ENCODE measurements at regions not wholly inside any gene's neighbourhood (a gene's known extent, or its start where the extent isn't known, plus 50 kb on each side); places are given as distances from the start of the nearest gene placed in this dataset.

DNA sequence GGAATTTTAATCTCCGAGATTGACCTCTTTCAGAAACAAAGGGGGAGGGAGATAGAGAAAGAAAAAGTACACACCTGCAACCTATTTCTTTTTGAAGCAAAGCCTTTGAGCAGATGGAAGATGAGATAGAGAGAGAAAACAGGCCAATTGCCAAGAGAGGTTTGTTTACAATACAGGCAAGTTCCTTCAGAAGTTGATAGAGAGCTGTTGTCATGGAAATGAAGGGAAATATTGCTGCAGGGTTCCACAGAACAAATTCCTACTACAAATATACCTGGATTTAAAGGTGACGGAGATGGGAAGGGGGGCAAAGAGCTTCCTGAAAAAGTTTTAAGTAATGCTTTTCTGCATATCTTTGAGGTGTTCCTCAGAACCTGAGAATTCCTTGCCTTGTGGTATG, 388.4 kb downstream of the NDFIP2 start:
- Histone ChIP-seq H3K27me3 (no peaks in the 10 kb centered on the region), H3K4me1 (no peaks in the 10 kb centered on the region; the same call in 1 of the 2 replicates), H3K9me3 (no peaks in the 10 kb centered on the region), H3K4me3 (ENCODE audit: low read depth, low read length) (no peak overlapping the region), H3K36me3 (no peaks in the 10 kb centered on the region)
- TF ChIP-seq, protein P1, sequence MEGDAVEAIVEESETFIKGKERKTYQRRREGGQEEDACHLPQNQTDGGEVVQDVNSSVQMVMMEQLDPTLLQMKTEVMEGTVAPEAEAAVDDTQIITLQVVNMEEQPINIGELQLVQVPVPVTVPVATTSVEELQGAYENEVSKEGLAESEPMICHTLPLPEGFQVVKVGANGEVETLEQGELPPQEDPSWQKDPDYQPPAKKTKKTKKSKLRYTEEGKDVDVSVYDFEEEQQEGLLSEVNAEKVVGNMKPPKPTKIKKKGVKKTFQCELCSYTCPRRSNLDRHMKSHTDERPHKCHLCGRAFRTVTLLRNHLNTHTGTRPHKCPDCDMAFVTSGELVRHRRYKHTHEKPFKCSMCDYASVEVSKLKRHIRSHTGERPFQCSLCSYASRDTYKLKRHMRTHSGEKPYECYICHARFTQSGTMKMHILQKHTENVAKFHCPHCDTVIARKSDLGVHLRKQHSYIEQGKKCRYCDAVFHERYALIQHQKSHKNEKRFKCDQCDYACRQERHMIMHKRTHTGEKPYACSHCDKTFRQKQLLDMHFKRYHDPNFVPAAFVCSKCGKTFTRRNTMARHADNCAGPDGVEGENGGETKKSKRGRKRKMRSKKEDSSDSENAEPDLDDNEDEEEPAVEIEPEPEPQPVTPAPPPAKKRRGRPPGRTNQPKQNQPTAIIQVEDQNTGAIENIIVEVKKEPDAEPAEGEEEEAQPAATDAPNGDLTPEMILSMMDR (IDR thresholded peaks at IDR 0.05; ENCODE audit: low read depth, low read length): no peak
- DNase-seq: no peak

DNA sequence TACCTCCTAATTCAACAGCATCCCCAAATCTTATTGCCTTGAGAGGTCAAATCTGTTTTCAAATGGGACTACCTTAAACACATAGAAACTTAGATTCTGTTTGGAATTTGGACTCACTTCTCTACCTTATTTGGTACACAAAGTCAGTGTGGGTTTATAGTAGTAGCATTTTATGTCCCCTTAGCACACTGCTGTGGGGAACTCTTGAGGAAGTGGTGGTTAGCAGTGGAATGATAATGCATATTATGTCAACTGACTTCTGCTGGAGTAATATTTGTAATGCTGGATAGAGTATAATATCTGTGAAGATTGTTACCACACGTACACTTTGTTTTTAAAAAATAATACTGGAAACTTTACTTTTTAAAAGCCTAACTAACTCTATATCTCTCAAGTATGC, 386.3 kb downstream of the NDFIP2 start:
- H3K9me3 ChIP-seq: no peaks in the 10 kb centered on the region
- H3K27me3 ChIP-seq: no peaks in the 10 kb centered on the region
- TF ChIP-seq, protein P1 (IDR thresholded peaks at IDR 0.05; ENCODE audit: low read depth, low read length): no peak
- no peaks in the 10 kb centered on the region; the same call in 1 of the 2 replicates for H3K4me1 ChIP-seq
- H3K36me3 ChIP-seq: no peaks in the 10 kb centered on the region
- DNase-seq: no peak
- H3K4me3 ChIP-seq (ENCODE audit: low read depth, low read length): no peak overlapping the region

DNA sequence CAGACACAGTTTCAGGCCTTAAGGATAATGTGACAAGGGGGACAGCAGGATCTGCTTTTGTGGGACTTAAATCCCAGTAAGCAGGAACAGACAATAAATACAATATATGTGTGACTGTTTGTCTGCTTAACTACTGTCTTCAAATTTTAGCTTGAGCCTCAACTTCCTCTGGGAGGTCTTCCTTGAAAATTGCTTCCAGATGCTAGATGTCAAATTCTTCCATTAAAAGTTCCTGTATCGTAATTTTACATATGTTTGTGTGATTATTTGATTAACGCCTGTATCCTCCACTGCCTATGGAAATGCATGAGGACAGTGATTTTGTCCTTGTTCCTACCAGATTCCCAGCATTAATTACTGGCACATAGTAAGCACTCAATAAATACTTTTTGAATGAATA, 385.5 kb downstream of the NDFIP2 start:
- no peak overlapping the region for H3K4me3 ChIP-seq (ENCODE audit: low read depth, low read length)
- H3K9me3 ChIP-seq: no peaks in the 10 kb centered on the region
- no peaks in the 10 kb centered on the region for H3K27me3 ChIP-seq
- H3K4me1 ChIP-seq: no peaks in the 10 kb centered on the region; the same call in 1 of the 2 replicates
- no peaks in the 10 kb centered on the region for H3K36me3 ChIP-seq
- no peak for DNase-seq
- TF ChIP-seq, protein P1 (IDR thresholded peaks at IDR 0.05; ENCODE audit: low read depth, low read length): no peak

DNA sequence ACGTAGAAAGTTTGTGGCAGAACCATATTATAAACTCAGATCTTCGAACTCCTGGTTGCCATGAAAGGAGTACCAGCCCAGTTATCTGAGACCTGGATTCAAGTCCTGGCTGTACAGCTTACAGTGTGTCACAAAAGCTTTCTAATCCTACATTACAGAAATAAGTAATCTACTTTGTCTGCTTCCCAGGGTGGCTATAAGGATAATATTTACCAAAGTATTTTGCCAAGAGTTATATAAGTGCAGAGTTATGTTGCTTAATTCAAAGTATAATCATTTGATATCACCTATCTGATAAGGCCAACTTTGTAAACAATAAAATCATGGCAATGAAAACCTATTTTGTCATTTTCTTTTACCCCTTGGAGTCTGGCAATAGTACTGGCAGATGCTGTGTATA, 381.6 kb downstream of the NDFIP2 start:
- TF ChIP-seq, protein P1 (IDR thresholded peaks at IDR 0.05; ENCODE audit: low read depth, low read length): no peak
- H3K9me3 ChIP-seq: no peaks in the 10 kb centered on the region
- no peaks in the 10 kb centered on the region for H3K27me3 ChIP-seq
- no peak overlapping the region for H3K4me3 ChIP-seq (ENCODE audit: low read depth, low read length)
- H3K4me1 ChIP-seq: no peaks in the 10 kb centered on the region; the same call in 1 of the 2 replicates
- H3K36me3 ChIP-seq: no peaks in the 10 kb centered on the region
- no peak for DNase-seq

DNA sequence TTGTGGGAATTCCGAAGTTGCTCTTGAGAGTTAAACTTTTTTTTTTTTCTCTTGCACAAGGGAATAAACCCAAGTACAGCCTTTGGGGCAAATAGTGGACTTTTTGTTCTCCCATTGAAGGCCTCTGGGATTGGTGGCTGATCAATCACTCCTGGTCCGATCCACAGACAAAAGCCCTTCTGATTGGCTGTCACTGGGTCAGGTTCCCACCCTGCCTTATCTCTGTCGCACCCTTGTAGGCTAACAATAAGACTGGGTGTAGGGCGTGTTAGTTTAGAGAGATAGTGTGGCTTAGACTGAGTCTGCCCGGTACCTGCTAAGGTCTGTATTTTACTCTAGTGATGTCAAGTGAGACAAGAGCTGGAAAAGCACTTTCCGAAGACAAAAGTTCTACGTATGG, 380.8 kb downstream of the NDFIP2 start:
- Histone ChIP-seq H3K9me3 (no peaks in the 10 kb centered on the region), H3K4me3 (ENCODE audit: low read depth, low read length) (no peak overlapping the region), H3K27me3 (no peaks in the 10 kb centered on the region), H3K36me3 (no peaks in the 10 kb centered on the region), H3K4me1 (no peaks in the 10 kb centered on the region; the same call in 1 of the 2 replicates)
- no peak for DNase-seq
- TF ChIP-seq, protein P1 (IDR thresholded peaks at IDR 0.05; ENCODE audit: low read depth, low read length): no peak

DNA sequence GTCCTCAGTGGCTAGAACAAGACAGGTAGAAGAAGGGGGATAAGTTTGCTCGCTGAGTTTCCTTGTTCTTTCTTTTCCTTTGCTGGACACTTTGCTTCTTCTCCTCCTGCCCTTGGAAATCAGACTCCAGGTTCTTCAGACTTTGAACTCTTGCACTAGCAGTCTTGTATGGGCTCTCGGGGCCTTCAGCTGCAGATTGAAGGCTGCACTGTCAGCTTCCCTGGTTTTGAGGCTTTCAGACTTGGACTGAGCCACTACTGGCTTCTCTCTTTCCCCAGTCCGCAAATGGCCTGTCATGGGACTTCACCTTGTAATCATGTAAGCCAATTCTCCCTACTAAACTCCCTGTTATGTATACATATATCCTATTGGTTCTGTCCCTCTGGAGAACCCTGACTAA, 379.8 kb downstream of the NDFIP2 start:
- Histone ChIP-seq H3K27me3 (no peaks in the 10 kb centered on the region), H3K4me3 (ENCODE audit: low read depth, low read length) (no peak overlapping the region), H3K36me3 (no peaks in the 10 kb centered on the region), H3K9me3 (no peaks in the 10 kb centered on the region), H3K4me1 (no peaks in the 10 kb centered on the region; the same call in 1 of the 2 replicates)
- TF ChIP-seq, protein P1 (IDR thresholded peaks at IDR 0.05; ENCODE audit: low read depth, low read length): no peak
- no peak for DNase-seq

Measured in BE2C (cell line).